ENCODE measurements at regions not wholly inside any gene's neighbourhood (a gene's known extent, or its start where the extent isn't known, plus 50 kb on each side); places are given as distances from the start of the nearest gene placed in this dataset.

- H2AFZ ChIP-seq (ENCODE audit: low read length), result no peak overlapping the region
- ChIA-PET POLR2A (ENCODE audit: partially characterized antibody) (no interaction called here), CTCF (ENCODE audit: partially characterized antibody) (no interaction called here)
- no peak for DNase-seq (ENCODE audit: low read depth in 1 of 2, low spot score in 2 of 2)
- no peak overlapping the region for H3K9ac ChIP-seq (replicated peaks in 1 of 4; ENCODE audit: extremely low read depth in 1 of 4, low read depth in 3 of 4, low read length in 3 of 4)
- H3K23me2 ChIP-seq (ENCODE audit: low read depth, low read length), result no peaks in the 10 kb centered on the region
- H2BK120ac ChIP-seq (replicated peaks; ENCODE audit: low read depth, low read length), result no peak overlapping the region
- no peaks in the 10 kb centered on the region for H3K4me1 ChIP-seq (replicated peaks in 1 of 4; ENCODE audit: control insufficient read depth in 3 of 4, insufficient read depth in 4 of 4, low read length in 3 of 4)
- H3K79me1 ChIP-seq (ENCODE audit: low read depth, low read length), result no peaks in the 10 kb centered on the region
- H3K4me2 ChIP-seq (ENCODE audit: insufficient read depth in 1 of 2, low read depth in 2 of 2, low read length in 2 of 2), result no peak overlapping the region
- H3K18ac ChIP-seq (ENCODE audit: extremely low read depth, low read length), result no peak overlapping the region
- FAIRE-seq, result no peak
- H3K36me3 ChIP-seq (ENCODE audit: control insufficient read depth in 2 of 4, insufficient read depth in 4 of 4, low read length in 3 of 4), result no peaks in the 10 kb centered on the region
- no peak overlapping the region for H3K4ac ChIP-seq (replicated peaks; ENCODE audit: insufficient read length, low read depth, low read length)
- no peak overlapping the region for H2AK5ac ChIP-seq (ENCODE audit: low read depth, low read length)
- H3K14ac ChIP-seq (ENCODE audit: insufficient read length), result no peak overlapping the region
- H3K27me3 ChIP-seq (replicated peaks in 1 of 4; ENCODE audit: control insufficient read depth in 3 of 4, extremely low read depth in 1 of 4, insufficient read depth in 3 of 4, low read length in 3 of 4), result no peaks in the 10 kb centered on the region
- no peak overlapping the region for H2BK5ac ChIP-seq (ENCODE audit: low read depth, low read length)
- H2BK15ac ChIP-seq (ENCODE audit: low read length), result no peak overlapping the region
- H4K20me1 ChIP-seq (replicated peaks in 1 of 2; ENCODE audit: control insufficient read depth in 1 of 2, insufficient read depth in 2 of 2, low read length in 2 of 2), result no peaks in the 10 kb centered on the region
- H3K9me3 ChIP-seq (ENCODE audit: insufficient read depth in 2 of 2, low read depth in 1 of 2, low read length in 1 of 2), result peaks cover 13 to 20% of the 10 kb centered on the region in 2 experiments
- no peak overlapping the region for H3K27ac ChIP-seq (ENCODE audit: low read depth, low read length)
- no peak overlapping the region for H4K5ac ChIP-seq (ENCODE audit: insufficient read length, low read depth, low read length)
- 93% methylated on average over 3 of the region's 3 CpGs; no CpG with 5 or more reads in 1 of the 2 experiments for WGBS, 2 experiments (ENCODE audit: extremely low coverage in 1 of 2, insufficient coverage in 1 of 2, insufficient read length in 1 of 2, insufficient replicate concordance in 2 of 2, low coverage in 1 of 2, low lambda C conversion rate in 2 of 2, missing lambda C conversion rate in 1 of 2)
- no peaks in the 10 kb centered on the region for H3K79me2 ChIP-seq (ENCODE audit: control insufficient read depth in 1 of 2, insufficient read depth in 2 of 2, low read length in 2 of 2)
- no peak overlapping the region for H4K8ac ChIP-seq (ENCODE audit: extremely low read depth, insufficient read depth, low read length)
- H2BK12ac ChIP-seq (ENCODE audit: low read depth, low read length), result no peak overlapping the region
- H3K23ac ChIP-seq (ENCODE audit: insufficient read length), result no peak overlapping the region
- no peak overlapping the region for H3K56ac ChIP-seq (replicated peaks; ENCODE audit: insufficient read length, low read depth, low read length)
- no peak overlapping the region for H4K91ac ChIP-seq (replicated peaks; ENCODE audit: insufficient read length, low read length)
- H3K4me3 ChIP-seq (ENCODE audit: extremely low read depth in 1 of 4, insufficient read depth in 2 of 4, low read depth in 3 of 4, low read length in 4 of 4), result no peak overlapping the region
- H2BK20ac ChIP-seq (ENCODE audit: low read length), result no peak overlapping the region
- no peak for TF ChIP-seq CBX8 (IDR thresholded peaks at IDR 0.05; ENCODE audit: borderline replicate concordance, low read depth, low read length)
- TF ChIP-seq POLR2A (IDR thresholded peaks at IDR 0.05; ENCODE audit: control extremely low read depth in 1 of 2, low read depth in 2 of 2, low read length in 2 of 2), result no peak
- TF ChIP-seq SAP30 (IDR thresholded peaks at IDR 0.05; ENCODE audit: insufficient read depth, insufficient replicate concordance, low read length), result no peak
- TF ChIP-seq SIX5 (IDR thresholded peaks at IDR 0.05; ENCODE audit: low read depth, low read length), result no peak
- no peak for TF ChIP-seq GTF2F1 (IDR thresholded peaks at IDR 0.05; ENCODE audit: borderline replicate concordance, low read depth, low read length)
- no peak for TF ChIP-seq SP4 (IDR thresholded peaks at IDR 0.05; ENCODE audit: low read length)
- no peak for TF ChIP-seq SIN3A (conservative IDR thresholded peaks at IDR 0.05 in 1 of 2, IDR thresholded peaks at IDR 0.05 in 1 of 2; ENCODE audit: low read depth in 1 of 2, low read length in 2 of 2)
- TF ChIP-seq RFX5 (IDR thresholded peaks at IDR 0.05; ENCODE audit: borderline replicate concordance, low read depth, low read length), result no peak
- TF ChIP-seq KDM4A (IDR thresholded peaks at IDR 0.05; ENCODE audit: low read depth, low read length, severe bottlenecking), result no peak
Observed at GRCh38 chr1:170254371-170254770, 108.6 kb downstream of the NTMT2 start.

Data from H1 (cell line).